ENCODE measurements at regions not wholly inside any gene's neighbourhood (a gene's known extent, or its start where the extent isn't known, plus 50 kb on each side); places are given as distances from the start of the nearest gene placed in this dataset.

DNA sequence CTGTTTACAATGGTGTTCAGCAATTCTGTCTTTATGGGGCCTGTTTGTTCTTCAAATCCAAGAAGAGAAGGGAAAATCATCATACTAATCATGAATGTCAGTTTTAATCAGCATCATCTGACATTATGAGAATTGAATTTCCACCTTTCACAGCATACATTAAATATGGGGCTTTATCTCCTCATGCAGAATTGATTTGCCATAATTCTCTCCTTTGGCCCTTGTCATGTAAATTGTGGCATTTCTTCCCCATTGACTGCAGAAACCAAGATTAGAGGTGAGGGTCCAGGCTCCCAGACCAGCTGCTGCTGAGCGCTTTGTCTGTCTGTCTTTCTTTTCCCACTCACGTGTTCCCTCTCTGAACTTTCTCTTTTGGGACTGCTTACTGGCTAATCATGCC lies 232.1 kb upstream of the NAV2 start:
- TF ChIP-seq, protein P1, sequence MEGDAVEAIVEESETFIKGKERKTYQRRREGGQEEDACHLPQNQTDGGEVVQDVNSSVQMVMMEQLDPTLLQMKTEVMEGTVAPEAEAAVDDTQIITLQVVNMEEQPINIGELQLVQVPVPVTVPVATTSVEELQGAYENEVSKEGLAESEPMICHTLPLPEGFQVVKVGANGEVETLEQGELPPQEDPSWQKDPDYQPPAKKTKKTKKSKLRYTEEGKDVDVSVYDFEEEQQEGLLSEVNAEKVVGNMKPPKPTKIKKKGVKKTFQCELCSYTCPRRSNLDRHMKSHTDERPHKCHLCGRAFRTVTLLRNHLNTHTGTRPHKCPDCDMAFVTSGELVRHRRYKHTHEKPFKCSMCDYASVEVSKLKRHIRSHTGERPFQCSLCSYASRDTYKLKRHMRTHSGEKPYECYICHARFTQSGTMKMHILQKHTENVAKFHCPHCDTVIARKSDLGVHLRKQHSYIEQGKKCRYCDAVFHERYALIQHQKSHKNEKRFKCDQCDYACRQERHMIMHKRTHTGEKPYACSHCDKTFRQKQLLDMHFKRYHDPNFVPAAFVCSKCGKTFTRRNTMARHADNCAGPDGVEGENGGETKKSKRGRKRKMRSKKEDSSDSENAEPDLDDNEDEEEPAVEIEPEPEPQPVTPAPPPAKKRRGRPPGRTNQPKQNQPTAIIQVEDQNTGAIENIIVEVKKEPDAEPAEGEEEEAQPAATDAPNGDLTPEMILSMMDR (conservative IDR thresholded peaks at IDR 0.05; ENCODE audit: low read depth, low read length): no peak
- no peak for TF ChIP-seq EZH2 (IDR thresholded peaks at IDR 0.05; ENCODE audit: borderline replicate concordance, low read depth, low read length, poor library complexity, severe bottlenecking)

All from A673 (cell line).